HG02763 (cell line): ENCODE measurements at regions not wholly inside any gene's neighbourhood (a gene's known extent, or its start where the extent isn't known, plus 50 kb on each side); places are given as distances from the start of the nearest gene placed in this dataset.
"Not testable (repeated sequence)": the region's sequence is repeated elsewhere in the genome, so short reads cannot be mapped to it uniquely, and the experiment has no call there.

Experiments used
- ATAC-seq: cut with Tn5 transposase; IDR thresholded peaks from one replicate; pipeline ENCODE4 v1.9.1; 2021; ENCODE audit warnings: mild to moderate bottlenecking, moderate library complexity; ENCODE audit not compliant: unreplicated experiment

- ATAC-seq, result no peak
Observed at GRCh38 chr12:89775063-89775985, 66.7 kb upstream of the ATP2B1 start.

- ATAC-seq, result no peak
Observed at GRCh38 chr12:89774645-89775044, 66.0 kb upstream of the ATP2B1 start.

- no peak for ATAC-seq
Observed at GRCh38 chr12:89770391-89770790, 61.8 kb upstream of the ATP2B1 start.

GRCh38 chr12:89769483-89769818 lies 60.8 kb upstream of the ATP2B1 start:
- ATAC-seq, result no peak

- ATAC-seq, result no peak
Observed at GRCh38 chr12:89768586-89769482, 60.2 kb upstream of the ATP2B1 start.

- peak; percentile 81 for ATAC-seq
Observed at GRCh38 chr12:89765959-89766824, 57.6 kb upstream of the ATP2B1 start.

- not testable (repeated sequence) for ATAC-seq
Observed at GRCh38 chr12:89764164-89764563, 55.5 kb upstream of the ATP2B1 start.

GRCh38 chr12:89762498-89763170 lies 54.0 kb upstream of the ATP2B1 start:
- no peak for ATAC-seq

GRCh38 chr12:89760783-89761182 lies 52.1 kb upstream of the ATP2B1 start:
- no peak for ATAC-seq
